GM12878 (cell line): ENCODE measurements at regions not wholly inside any gene's neighbourhood (a gene's known extent, or its start where the extent isn't known, plus 50 kb on each side); places are given as distances from the start of the nearest gene placed in this dataset.

Experiments
- ATAC-seq: fragments of 200-7000 bp; cut with Tn5 transposase; 3 replicates; pipeline ENCODE4 v1.9.1; 2020; ENCODE audit warnings: mild to moderate bottlenecking, moderate library complexity
- BruUV-seq: library from RNA; stranded (reverse); fragments of 400-500 nt; replicated peaks from 2 replicates; lab custom pipeline; 2021; lab: Mats Ljungman, UMichigan
- CTCF ChIA-PET: fragments of 300-600 bp; sonication (Branson Sonifier 250); formaldehyde crosslinking; extraction: SDS; loops from one replicate; lab custom pipeline; 2021; ENCODE audit warnings: inconsistent platforms; lab: Yijun Ruan, JAX
- POLR2A ChIA-PET: fragments of 350-600 bp; formaldehyde crosslinking; extraction: SDS; loops from one replicate; lab custom pipeline; 2021; ENCODE audit warnings: inconsistent platforms; lab: Charles Lee
- RAD21 ChIA-PET: fragments of 300-600 bp; sonication (Branson Sonifier 250); formaldehyde crosslinking; loops from one replicate; lab custom pipeline; 2023; ENCODE audit warnings: antibody characterized with exemption; ENCODE audit not compliant: unreplicated experiment; lab: Charles Lee
- SMC1A ChIA-PET: fragments of 300-600 bp; sonication (Branson Sonifier 250); formaldehyde crosslinking; loops from one replicate; lab custom pipeline; 2023; ENCODE audit not compliant: unreplicated experiment, uncharacterized antibody; lab: Charles Lee
- DNase-seq: peaks from one replicate; pipeline ENCODE4 v3.0.0-alpha.2; 2011; ENCODE audit warnings: low read depth, low spot score
- FAIRE-seq: peaks from 3 replicates; lab custom pipeline; 2011; peaks lifted over from hg19 to GRCh38; lab: Jason Lieb, UNC
- H2AFZ ChIP-seq: 2 replicates; pipeline ENCODE4 v1.6.0; 2011; ENCODE audit warnings: low read depth, low read length, control low read depth; ENCODE audit not compliant: control insufficient read depth
- H3K27ac ChIP-seq: 2 replicates; pipeline ENCODE4 v1.5.1; 2011; ENCODE audit warnings: control low read depth; ENCODE audit not compliant: control insufficient read depth, insufficient read depth
- H3K27me3 ChIP-seq, 2 experiments: replicated peaks in 1 of 2; 2 replicates each; pipeline versions ENCODE4 v1.6.0 to v1.6.1; 2011; ENCODE audit warnings: low read length in 1 of 2; ENCODE audit not compliant: control insufficient read depth in 2 of 2, insufficient read depth in 2 of 2
- H3K36me3 ChIP-seq, 2 experiments: 2 replicates each; pipeline ENCODE4 v1.5.1; 2011; ENCODE audit warnings: low read length in 1 of 2; ENCODE audit not compliant: control insufficient read depth in 2 of 2, insufficient read depth in 2 of 2
- H3K4me1 ChIP-seq: 2 replicates; pipeline ENCODE4 v1.6.1; 2011; ENCODE audit warnings: mild to moderate bottlenecking, low read length, moderate library complexity, mixed read lengths; ENCODE audit not compliant: control insufficient read depth, insufficient read depth
- H3K4me2 ChIP-seq: 2 replicates; pipeline ENCODE4 v1.6.0; 2011; ENCODE audit warnings: control low read depth; ENCODE audit not compliant: control insufficient read depth, insufficient read depth
- H3K4me3 ChIP-seq: fragments of 200-600 bp; sonication (generic); 2 replicates; pipeline ENCODE4 v1.5.1; 2016
- H3K79me2 ChIP-seq: 2 replicates; pipeline ENCODE4 v1.6.0; 2011; ENCODE audit warnings: low read length; ENCODE audit not compliant: control insufficient read depth, insufficient read depth
- H3K9ac ChIP-seq: 2 replicates; pipeline ENCODE4 v1.8.0; 2011; ENCODE audit warnings: low read length, control low read depth, mixed read lengths; ENCODE audit not compliant: control insufficient read depth, insufficient read depth
- H3K9me3 ChIP-seq: replicated peaks from 3 replicates; pipeline ENCODE4 v1.5.1; 2011; ENCODE audit warnings: mild to moderate bottlenecking, low read length; ENCODE audit not compliant: control insufficient read depth, insufficient read depth
- H4K20me1 ChIP-seq: 2 replicates; pipeline ENCODE4 v1.6.0; 2011; ENCODE audit not compliant: control insufficient read depth, insufficient read depth
- CHD2 ChIP-seq: IDR thresholded peaks from 2 replicates; pipeline ENCODE4 v1.6.1; 2011; ENCODE audit warnings: low read depth, low read length, improper control_type of control experiment, borderline replicate concordance
- FOS ChIP-seq: IDR thresholded peaks from 3 replicates; pipeline ENCODE4 v1.6.1; 2011; ENCODE audit warnings: borderline replicate concordance; ENCODE audit not compliant: insufficient read length; ENCODE audit errors: extremely low read depth
- POLR2A ChIP-seq: IDR thresholded peaks from 2 replicates; pipeline ENCODE4 v1.6.1; 2011; ENCODE audit warnings: low read depth, mild to moderate bottlenecking, low read length
- STAT1 ChIP-seq: fragments of 450-650 bp; conservative IDR thresholded peaks from 2 replicates; pipeline ENCODE4 v1.6.1; 2014; ENCODE audit warnings: antibody characterized with exemption, mild to moderate bottlenecking
- USF2 ChIP-seq: IDR thresholded peaks from 2 replicates; pipeline ENCODE4 v1.6.1; 2011; ENCODE audit warnings: low read depth, low read length, improper control_type of control experiment, borderline replicate concordance
- YY1 ChIP-seq: IDR thresholded peaks from 2 replicates; pipeline ENCODE4 v1.6.1; 2011; ENCODE audit warnings: low read depth, mild to moderate bottlenecking, low read length
- ZBTB33 ChIP-seq: fragments of 450-650 bp; IDR thresholded peaks from 2 replicates; pipeline ENCODE4 v1.6.1; 2017; ENCODE audit warnings: mild to moderate bottlenecking
- ZNF207 ChIP-seq: fragments of 450-650 bp; IDR thresholded peaks from 2 replicates; pipeline ENCODE4 v1.6.1; 2014; ENCODE audit warnings: antibody characterized with exemption, mild to moderate bottlenecking, borderline replicate concordance
- WGBS: methylation state at CpG from one replicate; pipeline ENCODE4 v1.1.6; 2016; ENCODE audit warnings: low lambda C conversion rate; ENCODE audit not compliant: insufficient replicate concordance, insufficient coverage; ENCODE audit errors: missing lambda C conversion rate; 5-methylcytosine and 5-hydroxymethylcytosine counted together
- in situ Hi-C: fragments of 300-500 bp; cut with MboI; formaldehyde crosslinking; loops from 9 replicates; pipeline ENCODE4 v1.14.3; 2018; ENCODE audit warnings: mixed read lengths
- intact Hi-C: fragments of 100-400 bp; cut with micrococcal nuclease; formaldehyde crosslinking; loops from one replicate; pipeline ENCODE4 v1.14.2; 2022; ENCODE audit not compliant: unreplicated experiment

- TF ChIP-seq CHD2: no peak
- TF ChIP-seq YY1: no peak
- TF ChIP-seq STAT1: no peak
- no peak for TF ChIP-seq USF2
These were observed 265.6 kb upstream of the ATP11B start (continued) for GRCh38 chr3:182527745-182528144.

- ChIA-PET SMC1A (no interaction called here), RAD21 (no interaction called here), POLR2A (no interaction called here), CTCF (no interaction called here)
- Histone ChIP-seq H3K36me3 (no peaks in the 10 kb centered on the region), H3K27ac (no peak overlapping the region), H3K4me1 (no peaks in the 10 kb centered on the region), H3K27me3 (peaks cover 0 to 1% of the 10 kb centered on the region in 2 experiments; a peak in 1 of 4 replicates), H3K4me3 (no peak overlapping the region), H3K9ac (no peak overlapping the region), H2AFZ (no peak overlapping the region), H4K20me1 (no peaks in the 10 kb centered on the region), H3K4me2 (no peak overlapping the region), H3K79me2 (no peaks in the 10 kb centered on the region), H3K9me3 (no peaks in the 10 kb centered on the region)
- in situ Hi-C loops (no loop called here), intact Hi-C loops (no loop called here)
- no TSS peak for BruUV-seq
- DNase-seq (no peak), FAIRE-seq (no peak), ATAC-seq (no peak)
- TF ChIP-seq ZBTB33 (no peak), POLR2A (no peak), ZNF207 (no peak), FOS (no peak)
- WGBS: 31% methylated on average over 3 of the region's 3 CpGs
These were observed 263.0 kb upstream of the ATP11B start for GRCh38 chr3:182530316-182530715.
